GM03348 (cell line): ENCODE measurements at regions not wholly inside any gene's neighbourhood (a gene's known extent, or its start where the extent isn't known, plus 50 kb on each side); places are given as distances from the start of the nearest gene placed in this dataset.

Source experiments
- DNase-seq: peaks from one replicate; pipeline ENCODE4 v3.0.0; 2012; ENCODE audit warnings: low spot score

DNA sequence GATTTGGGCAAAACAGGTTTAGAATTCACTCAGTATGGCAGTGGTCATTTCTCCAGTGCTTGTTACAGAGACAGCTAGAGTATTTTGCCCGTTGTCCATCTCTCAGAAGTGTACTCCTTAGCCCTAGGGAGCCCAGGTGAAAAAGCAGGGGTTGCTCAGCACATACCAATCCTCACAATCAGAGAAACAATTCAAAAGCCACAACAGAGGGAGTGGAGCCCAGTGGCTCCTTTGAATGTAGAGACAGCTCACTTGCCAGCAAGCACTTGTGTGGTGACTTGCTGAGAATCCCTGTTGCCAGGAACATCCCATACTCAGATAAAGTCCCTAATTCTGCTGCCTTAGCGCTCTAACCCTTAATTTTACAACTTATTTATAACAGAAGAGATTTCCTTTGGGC, 1488.3 kb downstream of the RPA4 start:
- no peak for DNase-seq

GRCh38 chrX:98379134-98379533, 1495.4 kb downstream of the RPA4 start:
- DNase-seq: no peak

DNA sequence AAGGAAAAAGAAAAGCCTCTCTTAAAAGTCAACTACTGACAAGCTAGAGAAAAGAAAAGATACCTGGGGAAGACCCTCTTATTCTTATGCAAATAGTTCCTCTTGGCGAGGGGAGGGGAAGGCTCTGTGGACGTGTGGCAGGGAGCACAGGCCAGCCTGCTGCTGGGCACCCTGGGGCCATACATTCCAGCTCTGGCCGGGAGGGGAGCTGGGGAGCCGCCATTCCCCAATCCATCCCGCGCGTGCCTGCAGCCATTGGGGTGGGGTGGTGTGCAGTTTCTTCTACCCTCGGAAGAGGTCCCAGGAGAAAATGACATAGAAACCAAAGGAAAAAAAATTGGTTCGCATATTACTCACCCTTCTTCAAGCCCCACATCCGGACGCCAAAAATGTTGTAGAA, 1496.4 kb downstream of the RPA4 start:
- no peak for DNase-seq

DNA sequence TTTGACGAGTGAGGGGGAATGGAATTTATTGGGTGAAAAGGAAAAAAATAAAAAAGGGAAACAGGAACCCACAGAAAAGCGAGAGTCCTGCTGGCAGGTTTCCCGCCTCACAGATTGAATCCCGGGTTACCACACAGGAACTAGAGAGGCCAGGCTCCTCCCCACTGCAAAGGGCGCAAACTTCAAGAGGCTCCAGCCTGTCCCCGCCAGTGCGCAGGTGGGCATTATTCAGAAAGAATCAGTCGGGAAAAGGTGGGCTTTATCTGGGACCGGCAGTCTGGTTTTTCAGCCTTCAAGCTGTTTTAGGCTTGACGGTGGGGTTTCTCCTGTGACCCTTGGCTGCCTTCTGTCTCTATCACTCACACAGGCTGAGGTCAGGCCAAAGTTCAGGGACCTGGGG, 1496.8 kb downstream of the RPA4 start:
- DNase-seq: no peak

DNA sequence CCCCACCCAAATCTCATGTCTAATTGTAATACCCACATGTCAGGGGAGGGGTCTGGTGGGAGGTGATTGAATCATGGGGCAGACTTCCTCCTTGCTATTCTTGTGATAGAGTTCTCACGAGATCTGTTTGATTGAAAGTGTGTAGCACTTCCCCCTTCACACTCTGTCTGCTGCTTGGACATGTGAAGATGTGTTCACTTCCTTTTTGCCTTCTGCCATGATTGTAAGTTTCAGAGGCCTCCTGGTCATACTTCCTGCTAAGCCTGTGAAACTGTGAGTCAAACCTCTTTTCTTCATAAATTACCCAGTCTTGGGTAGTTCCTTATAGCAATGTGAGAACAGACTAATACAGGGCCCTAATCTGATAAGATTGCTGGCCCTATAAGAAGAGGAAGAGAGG, 1514.8 kb downstream of the RPA4 start:
- no peak for DNase-seq

- no peak for DNase-seq
Observed at GRCh38 chrX:98405376-98405775, 1521.7 kb downstream of the RPA4 start.

DNA sequence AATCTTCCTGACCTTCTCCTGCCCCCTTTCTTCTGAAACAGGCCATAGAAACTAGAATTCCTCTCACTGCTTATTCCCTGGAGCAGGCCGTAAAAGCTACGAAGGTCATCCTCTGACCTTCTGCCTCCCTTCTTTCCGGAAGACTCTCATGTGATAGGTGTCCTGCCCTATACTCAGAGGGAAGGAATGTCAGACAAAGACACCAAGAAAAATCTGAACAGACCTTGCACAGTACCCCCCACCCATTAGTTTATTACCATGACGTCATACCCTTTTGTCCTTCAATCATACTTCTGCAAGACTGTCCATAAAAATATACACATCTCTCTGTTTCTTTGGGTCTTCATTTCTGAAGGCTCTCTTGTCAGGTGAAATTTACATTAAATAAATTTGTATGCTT, 1523.9 kb downstream of the RPA4 start:
- no peak for DNase-seq

- DNase-seq: no peak
Observed at GRCh38 chrX:98409867-98410266, 1526.2 kb downstream of the RPA4 start.

GRCh38 chrX:98412058-98412457, 1528.3 kb downstream of the RPA4 start:
- DNase-seq: no peak

DNA sequence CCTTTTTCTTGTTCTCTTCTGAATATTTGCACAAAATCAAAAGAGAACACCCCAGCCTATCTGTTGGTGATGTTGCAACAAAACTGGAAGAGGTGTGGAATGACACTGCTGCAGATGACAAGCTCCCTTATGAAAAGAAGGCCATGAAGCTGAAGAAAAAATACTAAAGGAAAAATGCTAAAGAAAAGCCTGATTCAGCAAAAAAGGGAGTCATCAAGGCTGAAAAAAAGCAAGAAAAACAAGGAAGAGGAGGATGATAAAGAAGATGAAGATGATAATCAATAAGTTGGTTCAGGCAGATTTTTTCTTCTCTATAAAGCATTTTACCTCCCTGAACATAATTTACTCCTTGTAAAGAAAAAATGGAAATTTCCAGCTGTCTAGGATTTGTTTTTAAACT, 1538.8 kb downstream of the RPA4 start:
- DNase-seq: no peak

DNA sequence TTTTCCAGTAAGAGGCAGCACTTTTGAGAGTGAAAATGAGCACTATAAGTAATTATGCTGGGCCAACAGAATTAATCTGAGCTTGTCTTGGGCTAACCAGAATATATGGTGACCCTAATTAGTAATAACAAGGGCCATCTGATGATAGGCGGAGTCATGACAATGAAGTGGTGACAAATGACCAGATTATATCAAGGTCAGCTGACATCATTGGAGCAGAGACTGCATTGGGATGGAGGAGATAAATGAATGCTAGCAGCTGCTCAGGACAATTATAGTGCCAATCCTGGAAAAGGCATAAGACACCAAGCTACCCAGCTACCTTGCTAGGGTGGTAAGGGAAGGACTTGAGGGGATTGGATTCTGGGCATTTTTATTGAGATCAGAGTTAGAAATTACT, 1548.7 kb downstream of the RPA4 start:
- DNase-seq: no peak

- DNase-seq: no peak
Observed at GRCh38 chrX:98448524-98448923, 1564.8 kb downstream of the RPA4 start.

DNA sequence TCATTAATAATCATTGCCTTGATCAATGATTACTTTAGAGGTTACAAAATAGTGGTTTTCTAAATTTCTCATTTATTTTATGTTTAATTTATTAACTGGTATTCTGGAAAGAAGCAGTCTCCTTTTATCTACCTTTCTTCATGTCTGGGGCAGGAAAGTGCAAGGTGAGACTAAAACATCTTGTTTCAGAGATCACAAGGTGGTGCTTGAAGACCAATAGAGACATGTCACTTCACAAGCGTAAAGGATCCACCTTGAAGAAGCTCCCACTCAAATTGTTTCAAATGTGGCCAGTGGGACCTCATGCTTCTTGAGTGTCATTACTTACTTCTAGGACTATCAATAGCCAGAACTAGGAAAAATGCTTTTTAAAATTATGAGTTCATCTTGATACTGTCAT, 1568.7 kb downstream of the RPA4 start:
- DNase-seq: no peak

GRCh38 chrX:98459669-98460068, 1576.0 kb downstream of the RPA4 start:
- no peak for DNase-seq

GRCh38 chrX:98480606-98481005, 1596.9 kb downstream of the RPA4 start:
- DNase-seq: no peak

DNA sequence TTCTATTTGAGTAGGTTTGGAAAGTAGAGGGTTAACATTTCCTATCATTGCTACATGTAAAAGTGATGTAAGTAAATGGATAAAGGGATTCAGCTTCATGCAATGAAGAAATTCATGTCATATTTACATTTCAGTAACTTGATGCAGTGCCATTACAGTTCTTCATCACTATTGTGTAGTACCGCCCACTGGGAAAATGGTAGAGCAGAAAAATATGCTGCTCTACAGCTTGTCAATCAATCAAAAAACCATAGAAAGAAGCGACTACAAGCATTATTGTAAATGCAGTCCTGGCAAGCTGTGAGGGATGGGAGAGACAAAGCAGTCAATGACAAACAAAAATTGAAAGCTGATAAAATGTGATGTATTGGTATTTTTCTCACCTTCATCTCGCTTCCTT, 1597.9 kb downstream of the RPA4 start:
- DNase-seq: no peak

DNA sequence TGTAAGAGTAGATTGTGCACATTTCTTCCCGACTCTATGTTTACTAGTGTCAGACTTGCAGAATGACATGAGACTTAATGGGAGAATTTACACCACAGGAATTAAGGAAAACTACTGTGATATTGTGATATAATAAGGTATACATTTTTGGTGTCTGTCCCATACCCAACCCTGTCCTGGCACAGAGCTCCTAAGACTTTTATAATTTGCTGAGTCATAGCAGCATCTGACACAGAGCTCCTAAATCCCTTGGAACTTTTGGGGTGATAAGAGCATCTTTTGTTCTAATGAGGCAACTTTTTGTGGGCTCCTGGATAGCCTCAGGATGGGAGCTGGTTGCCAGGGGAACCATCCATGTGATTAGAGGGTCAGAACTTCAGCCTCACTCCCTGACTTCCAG, 1607.0 kb downstream of the RPA4 start:
- no peak for DNase-seq

DNA sequence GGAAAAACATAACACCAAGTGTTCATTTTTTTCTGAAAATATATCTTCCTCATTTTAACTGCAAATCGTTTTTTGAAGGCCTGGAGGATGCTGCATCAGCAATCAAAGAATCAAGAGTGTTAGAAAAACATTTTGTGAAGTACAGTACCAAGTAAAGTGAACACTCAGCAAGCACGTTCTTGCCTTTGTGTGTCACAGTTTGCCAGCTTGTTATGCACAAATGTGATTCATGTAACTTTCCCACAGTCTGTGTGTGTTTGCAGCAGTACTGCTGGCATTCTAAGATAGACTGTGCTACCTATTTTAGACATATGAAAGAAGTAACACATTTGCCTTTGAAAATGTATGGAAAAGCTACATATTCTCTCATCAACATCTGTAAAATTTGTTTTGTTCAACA, 1617.7 kb downstream of the RPA4 start:
- no peak for DNase-seq

DNA sequence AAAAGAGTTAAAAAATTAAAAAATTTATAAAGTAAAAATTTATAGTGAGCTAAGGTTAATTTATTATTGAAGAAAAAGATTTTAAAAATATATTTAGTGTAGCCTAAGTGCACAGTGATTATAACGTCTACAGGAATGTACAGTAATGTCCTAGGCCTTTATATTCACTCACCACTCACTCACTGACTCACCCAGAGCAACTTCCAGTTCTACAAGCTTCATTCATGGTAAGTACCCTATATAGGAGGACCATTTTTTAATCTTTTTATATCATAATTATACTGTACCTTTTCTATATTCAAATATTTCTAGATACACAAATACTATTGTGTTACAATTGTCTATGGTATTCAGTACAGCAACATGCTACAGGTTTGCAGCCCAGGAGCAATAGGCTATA, 1623.2 kb downstream of the RPA4 start:
- DNase-seq: no peak

DNA sequence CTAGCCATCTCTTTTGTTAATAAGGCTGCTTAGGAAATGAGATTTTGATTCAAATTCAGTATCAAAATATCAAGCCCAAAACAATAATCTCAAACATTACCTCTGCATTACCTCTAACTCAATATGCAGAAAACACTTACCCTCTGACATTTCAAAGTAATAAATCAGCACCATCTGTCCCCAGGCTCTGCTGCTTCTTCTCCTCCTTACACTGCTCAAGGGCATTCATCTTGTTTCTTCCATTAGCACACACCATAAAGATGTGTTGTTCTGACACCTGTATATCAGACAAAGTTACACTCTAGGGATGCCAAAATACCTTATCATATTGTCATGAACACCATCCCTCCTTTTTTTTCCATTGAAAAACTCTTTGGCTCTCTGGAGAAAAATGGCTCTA, 1630.3 kb downstream of the RPA4 start:
- DNase-seq: no peak

GRCh38 chrX:98516120-98516519, 1632.4 kb downstream of the RPA4 start:
- DNase-seq: no peak

GRCh38 chrX:98523026-98523425, 1639.3 kb downstream of the RPA4 start:
- no peak for DNase-seq

DNA sequence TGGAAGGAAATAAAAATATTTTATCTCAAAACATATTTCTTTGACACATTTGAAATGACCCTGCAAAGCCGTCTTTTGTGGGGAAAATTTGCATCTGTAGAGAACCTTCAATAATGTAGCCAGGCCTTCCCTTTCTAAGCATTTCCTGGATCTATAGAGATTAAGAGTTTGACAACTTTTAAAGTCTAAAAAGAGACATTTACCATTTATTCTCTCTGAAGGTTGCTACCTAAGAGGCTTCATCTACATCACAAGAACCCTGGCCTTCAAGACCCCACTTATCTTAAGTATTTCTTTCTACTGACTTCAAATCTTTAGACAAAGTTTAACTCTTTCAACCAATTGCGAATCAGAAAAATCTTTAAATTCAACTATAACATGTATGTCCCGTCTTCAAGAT, 1639.8 kb downstream of the RPA4 start:
- DNase-seq: no peak

GRCh38 chrX:98548519-98548918, 1664.8 kb downstream of the RPA4 start:
- DNase-seq: no peak

DNA sequence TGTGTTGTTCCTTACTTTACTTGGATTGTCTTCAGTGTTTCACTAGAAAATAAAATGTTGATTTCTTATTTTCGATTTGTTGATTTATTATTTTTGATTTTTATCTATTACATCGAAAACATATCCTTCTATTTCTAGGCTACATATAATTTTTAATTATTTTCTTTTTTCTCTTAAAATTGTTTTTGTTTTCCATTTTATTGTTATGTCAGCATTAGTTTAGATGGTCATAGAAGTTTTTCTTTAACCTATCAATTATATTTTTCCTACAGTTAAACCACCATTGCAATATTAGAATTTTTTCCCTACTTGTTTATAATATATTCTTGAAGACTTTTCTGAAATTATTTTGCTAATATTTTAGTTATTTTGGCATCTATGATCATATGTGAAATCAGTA, 1685.1 kb downstream of the RPA4 start:
- no peak for DNase-seq
